Loucy (cell line): ENCODE measurements at regions not wholly inside any gene's neighbourhood (a gene's known extent, or its start where the extent isn't known, plus 50 kb on each side); places are given as distances from the start of the nearest gene placed in this dataset.

Source experiments
- EZH2phosphoT487 ChIP-seq: fragments of 200-600 bp; IDR thresholded peaks from 2 replicates; pipeline ENCODE4 v1.6.1; 2018; ENCODE audit warnings: antibody characterized with exemption, mild to moderate bottlenecking, moderate library complexity, borderline replicate concordance
- TF ChIP-seq, protein P1 (sequence below): fragments of 200-600 bp; sonication (generic); conservative IDR thresholded peaks from 2 replicates; pipeline ENCODE4 v1.5.1; 2014; ENCODE audit warnings: mild to moderate bottlenecking, antibody characterized with exemption, low read length

DNA sequence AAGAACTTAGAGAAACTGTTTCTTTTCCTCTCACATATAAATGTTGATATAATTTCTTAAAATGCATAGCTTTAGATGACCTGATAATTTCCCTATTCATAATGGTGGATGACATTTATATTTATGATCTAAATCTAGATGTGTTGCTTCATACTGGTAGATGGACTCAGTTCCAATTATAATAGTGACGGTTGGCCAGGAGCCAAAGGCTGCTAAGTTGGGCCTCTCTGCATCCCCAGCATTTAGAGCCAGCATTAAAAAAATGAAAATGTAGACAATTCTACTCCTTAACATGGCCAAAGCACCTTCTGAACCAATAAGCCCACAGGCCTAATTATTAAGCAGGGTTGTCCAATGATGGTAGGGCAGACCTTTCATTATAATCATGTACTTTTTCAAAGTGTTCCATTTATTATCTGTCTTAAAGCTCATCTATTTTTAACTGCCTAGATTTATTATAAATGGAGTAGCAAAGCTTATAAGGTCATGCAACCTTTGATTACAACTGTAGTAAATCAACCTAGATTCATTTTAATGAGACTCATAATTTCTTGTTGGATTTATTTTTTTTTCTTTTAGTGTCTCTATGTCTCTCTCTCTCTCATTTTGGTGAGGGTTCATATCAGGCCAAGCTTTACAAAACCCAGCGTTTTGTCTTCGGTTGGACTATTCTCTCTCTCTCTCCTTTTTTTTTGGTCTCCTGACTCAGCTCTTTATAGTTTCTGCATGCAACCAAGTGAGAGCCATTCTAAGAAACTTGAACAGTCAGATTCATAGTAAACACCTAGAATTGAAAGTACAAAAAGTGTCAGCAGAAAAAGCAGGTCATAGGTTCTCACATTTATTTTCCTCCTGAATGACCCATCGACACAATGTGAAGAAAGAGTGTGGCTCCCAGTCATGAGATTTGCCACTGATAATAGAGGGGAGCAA is 2016.1 kb upstream of the PIK3C3 start:
- TF ChIP-seq, protein P1, sequence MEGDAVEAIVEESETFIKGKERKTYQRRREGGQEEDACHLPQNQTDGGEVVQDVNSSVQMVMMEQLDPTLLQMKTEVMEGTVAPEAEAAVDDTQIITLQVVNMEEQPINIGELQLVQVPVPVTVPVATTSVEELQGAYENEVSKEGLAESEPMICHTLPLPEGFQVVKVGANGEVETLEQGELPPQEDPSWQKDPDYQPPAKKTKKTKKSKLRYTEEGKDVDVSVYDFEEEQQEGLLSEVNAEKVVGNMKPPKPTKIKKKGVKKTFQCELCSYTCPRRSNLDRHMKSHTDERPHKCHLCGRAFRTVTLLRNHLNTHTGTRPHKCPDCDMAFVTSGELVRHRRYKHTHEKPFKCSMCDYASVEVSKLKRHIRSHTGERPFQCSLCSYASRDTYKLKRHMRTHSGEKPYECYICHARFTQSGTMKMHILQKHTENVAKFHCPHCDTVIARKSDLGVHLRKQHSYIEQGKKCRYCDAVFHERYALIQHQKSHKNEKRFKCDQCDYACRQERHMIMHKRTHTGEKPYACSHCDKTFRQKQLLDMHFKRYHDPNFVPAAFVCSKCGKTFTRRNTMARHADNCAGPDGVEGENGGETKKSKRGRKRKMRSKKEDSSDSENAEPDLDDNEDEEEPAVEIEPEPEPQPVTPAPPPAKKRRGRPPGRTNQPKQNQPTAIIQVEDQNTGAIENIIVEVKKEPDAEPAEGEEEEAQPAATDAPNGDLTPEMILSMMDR, result no peak
- TF ChIP-seq EZH2phosphoT487, result no peak
